GM12891 (cell line): ENCODE measurements at regions not wholly inside any gene's neighbourhood (a gene's known extent, or its start where the extent isn't known, plus 50 kb on each side); places are given as distances from the start of the nearest gene placed in this dataset.

Experiments used
- POLR2A ChIP-seq: IDR thresholded peaks from 2 replicates; pipeline ENCODE4 v1.6.1; 2011; ENCODE audit warnings: low read depth, low read length, control low read depth
- POLR2AphosphoS5 ChIP-seq: IDR thresholded peaks from 2 replicates; pipeline ENCODE4 v1.6.1; 2011; ENCODE audit warnings: low read depth, low read length, control low read depth
- TAF1 ChIP-seq: IDR thresholded peaks from 2 replicates; pipeline ENCODE4 v1.6.1; 2011; ENCODE audit warnings: low read depth, low read length, control low read depth

GRCh38 chr5:63029891-63030290 lies 451.3 kb downstream of the LRRC70 start:
- TF ChIP-seq POLR2A (no peak), POLR2AphosphoS5 (no peak), TAF1 (no peak)
